GM12874 (cell line): ENCODE measurements at regions not wholly inside any gene's neighbourhood (a gene's known extent, or its start where the extent isn't known, plus 50 kb on each side); places are given as distances from the start of the nearest gene placed in this dataset.

Source experiments
- CTCF ChIP-seq: IDR thresholded peaks from 2 replicates; pipeline ENCODE4 v1.5.1; 2011; ENCODE audit warnings: low read depth, mild to moderate bottlenecking, control low read depth, low read length, moderate library complexity; ENCODE audit not compliant: insufficient read depth

- no peak for TF ChIP-seq CTCF
Observed at GRCh38 chr4:156686120-156686519, 285.5 kb downstream of the PDGFC start.

GRCh38 chr4:156685308-156685707 lies 286.3 kb downstream of the PDGFC start:
- no peak for TF ChIP-seq CTCF

GRCh38 chr4:156677656-156678055 lies 293.9 kb downstream of the PDGFC start:
- no peak for TF ChIP-seq CTCF

- peak; percentile 28; the same call in 1 of the 2 replicates for TF ChIP-seq CTCF
Observed at GRCh38 chr4:156677131-156677531, 294.5 kb downstream of the PDGFC start.

- no peak for TF ChIP-seq CTCF
Observed at GRCh38 chr4:156676116-156676851, 295.3 kb downstream of the PDGFC start.

- TF ChIP-seq CTCF = no peak
Observed at GRCh38 chr4:156673483-156673882, 298.1 kb downstream of the PDGFC start.

GRCh38 chr4:156672492-156673305 lies 298.9 kb downstream of the PDGFC start:
- no peak for TF ChIP-seq CTCF
